BE2C (cell line): ENCODE measurements at regions not wholly inside any gene's neighbourhood (a gene's known extent, or its start where the extent isn't known, plus 50 kb on each side); places are given as distances from the start of the nearest gene placed in this dataset.

Experiments
- DNase-seq: peaks from one replicate; pipeline ENCODE4 v3.0.0-alpha.2; 2020
- H3K27me3 ChIP-seq: fragments of 250-450 bp; sonication (Bioruptor Pico); 2 replicates; pipeline ENCODE4 v1.5.1; 2020; ENCODE audit warnings: mild to moderate bottlenecking
- H3K36me3 ChIP-seq: fragments of 250-450 bp; sonication (Bioruptor Pico); 2 replicates; pipeline ENCODE4 v1.5.1; 2020; ENCODE audit warnings: mild to moderate bottlenecking
- H3K4me1 ChIP-seq: fragments of 250-450 bp; sonication (Bioruptor Pico); 2 replicates; pipeline ENCODE4 v1.5.1; 2020
- H3K4me3 ChIP-seq: 2 replicates; pipeline ENCODE4 v1.5.1; 2011; ENCODE audit warnings: low read depth, low read length
- H3K9me3 ChIP-seq: fragments of 250-450 bp; sonication (Bioruptor Pico); 2 replicates; pipeline ENCODE4 v1.5.1; 2020
- CTCF ChIP-seq: IDR thresholded peaks from 2 replicates; pipeline ENCODE4 v1.5.1; 2012; ENCODE audit warnings: mild to moderate bottlenecking, low read depth, low read length

GRCh38 chr18:10120622-10121021 lies 206.8 kb downstream of the VAPA start:
- TF ChIP-seq CTCF: no peak
- no peaks in the 10 kb centered on the region for H3K9me3 ChIP-seq
- H3K4me1 ChIP-seq: no peaks in the 10 kb centered on the region
- no peaks in the 10 kb centered on the region for H3K36me3 ChIP-seq
- no peaks in the 10 kb centered on the region for H3K27me3 ChIP-seq
- H3K4me3 ChIP-seq: no peak overlapping the region
- DNase-seq: no peak

- no peaks in the 10 kb centered on the region for H3K36me3 ChIP-seq
- no peak for DNase-seq
- H3K27me3 ChIP-seq: no peaks in the 10 kb centered on the region
- H3K9me3 ChIP-seq: no peaks in the 10 kb centered on the region
- no peak for TF ChIP-seq CTCF
- H3K4me3 ChIP-seq: no peak overlapping the region
- no peaks in the 10 kb centered on the region for H3K4me1 ChIP-seq
Measured at GRCh38 chr18:10121028-10121427, 207.2 kb downstream of the VAPA start.

- Histone ChIP-seq H3K4me3 (no peak overlapping the region), H3K36me3 (no peaks in the 10 kb centered on the region), H3K9me3 (no peaks in the 10 kb centered on the region), H3K4me1 (no peaks in the 10 kb centered on the region), H3K27me3 (no peaks in the 10 kb centered on the region)
- TF ChIP-seq CTCF: no peak
- DNase-seq: no peak
Measured at GRCh38 chr18:10121786-10122515, 208.1 kb downstream of the VAPA start.

- no peak for TF ChIP-seq CTCF
- DNase-seq: no peak
- no peaks in the 10 kb centered on the region for H3K9me3 ChIP-seq
- no peaks in the 10 kb centered on the region for H3K36me3 ChIP-seq
- H3K4me1 ChIP-seq: no peaks in the 10 kb centered on the region
- no peaks in the 10 kb centered on the region for H3K27me3 ChIP-seq
- no peak overlapping the region for H3K4me3 ChIP-seq
Measured at GRCh38 chr18:10122988-10123950, 209.5 kb downstream of the VAPA start.

GRCh38 chr18:10124071-10124470 lies 210.3 kb downstream of the VAPA start:
- Histone ChIP-seq H3K36me3 (no peaks in the 10 kb centered on the region), H3K9me3 (no peaks in the 10 kb centered on the region), H3K27me3 (no peaks in the 10 kb centered on the region), H3K4me1 (no peaks in the 10 kb centered on the region), H3K4me3 (no peak overlapping the region)
- DNase-seq: no peak
- no peak for TF ChIP-seq CTCF

GRCh38 chr18:10124557-10124956 lies 210.7 kb downstream of the VAPA start:
- H3K4me1 ChIP-seq: no peaks in the 10 kb centered on the region
- no peak overlapping the region for H3K4me3 ChIP-seq
- no peak for TF ChIP-seq CTCF
- H3K9me3 ChIP-seq: no peaks in the 10 kb centered on the region
- no peak for DNase-seq
- H3K36me3 ChIP-seq: no peaks in the 10 kb centered on the region
- no peaks in the 10 kb centered on the region for H3K27me3 ChIP-seq
